ENCODE measurements at regions not wholly inside any gene's neighbourhood (a gene's known extent, or its start where the extent isn't known, plus 50 kb on each side); places are given as distances from the start of the nearest gene placed in this dataset.

DNA sequence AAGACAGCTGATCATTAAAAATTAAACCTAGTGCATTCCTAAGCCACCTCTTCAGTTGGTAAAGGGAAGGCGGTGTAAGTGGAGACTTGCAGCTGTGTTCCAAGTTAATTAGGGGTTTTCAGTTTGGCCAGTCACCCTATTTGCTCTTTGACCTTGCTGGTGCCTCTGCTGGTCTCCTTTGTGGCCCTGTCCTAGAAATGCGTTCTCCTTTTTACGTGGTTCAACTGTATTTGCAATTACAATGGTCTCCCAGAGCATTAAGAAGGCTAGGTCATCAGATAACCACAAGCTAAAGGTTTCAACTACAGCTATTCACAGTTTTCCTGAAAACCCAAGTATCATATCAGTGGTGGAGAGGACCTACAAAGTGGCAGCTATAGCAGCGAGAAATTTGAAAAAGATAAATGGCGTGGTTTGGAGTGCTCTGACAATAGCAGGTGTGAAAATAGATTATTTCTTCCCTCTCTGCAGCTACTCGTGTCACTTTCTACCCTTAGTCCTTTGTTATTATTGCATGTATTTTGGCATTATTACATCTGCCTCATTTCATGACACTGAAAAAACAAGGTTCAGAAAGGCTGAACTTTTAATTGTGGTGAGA is 203.5 kb upstream of the TBC1D5 start:
- no peak overlapping the region for H3K27ac Mint-ChIP-seq
- no peak for DNase-seq (ENCODE audit: low spot score)
- H3K27me3 Mint-ChIP-seq (ENCODE audit: low read depth) = peaks cover 7% of the 10 kb centered on the region
- intact Hi-C loops (cut with micrococcal nuclease) = loop anchor here (2.0 kb wide), 1 partner anchor 19 kb away; no protein-coding TSS in a partner anchor
- peaks cover 7% of the 10 kb centered on the region for H3K36me3 Mint-ChIP-seq (ENCODE audit: low read depth)
- H3K9me3 Mint-ChIP-seq = peaks cover 20% of the 10 kb centered on the region
- H3K4me1 Mint-ChIP-seq (ENCODE audit: low read depth) = peaks cover 12% of the 10 kb centered on the region
- no peak overlapping the region for H3K4me3 Mint-ChIP-seq (ENCODE audit: low read depth)

DNA sequence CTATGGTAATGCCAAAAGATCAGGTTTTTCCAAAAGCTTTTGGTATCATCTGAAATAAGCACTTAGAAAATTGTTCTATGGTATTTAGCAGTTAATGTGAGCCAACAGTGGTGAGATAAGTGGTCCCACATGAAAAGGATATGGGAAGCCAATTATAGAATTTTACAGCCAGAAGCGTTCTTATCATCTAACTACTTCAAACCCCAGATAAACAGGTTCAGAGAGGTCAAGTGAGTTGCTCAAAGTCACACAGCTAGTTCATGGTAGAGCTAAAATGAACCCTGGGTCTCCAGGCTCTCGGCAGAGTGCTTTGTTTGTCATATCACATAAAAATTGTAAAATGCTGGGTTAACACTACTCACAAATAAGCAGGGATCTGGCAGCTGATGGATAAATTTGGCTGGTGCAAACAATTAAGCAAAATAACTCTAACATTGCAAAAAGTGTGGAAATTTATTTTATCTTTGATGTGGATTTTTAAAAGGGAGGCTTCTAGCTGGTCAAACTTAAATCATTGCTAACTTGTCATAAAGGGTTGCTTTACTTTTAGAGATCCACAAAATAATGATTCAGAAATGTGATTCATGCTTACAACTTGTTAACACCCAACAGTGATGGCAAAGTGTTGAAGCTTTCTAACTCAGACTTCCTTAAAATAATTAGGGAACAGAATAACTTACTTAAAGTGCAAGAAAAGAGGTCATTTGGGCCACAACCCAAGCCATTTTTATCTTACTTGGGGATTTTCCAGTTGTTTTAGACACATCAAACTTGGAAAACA is 202.8 kb upstream of the TBC1D5 start:
- intact Hi-C loops (cut with micrococcal nuclease) = loop anchor here (2.0 kb wide), 1 partner anchor 20 kb away; no protein-coding TSS in a partner anchor
- H3K4me1 Mint-ChIP-seq (ENCODE audit: low read depth) = peaks cover 12% of the 10 kb centered on the region
- H3K9me3 Mint-ChIP-seq = peaks cover 14% of the 10 kb centered on the region
- no peak for DNase-seq (ENCODE audit: low spot score)
- peaks cover 7% of the 10 kb centered on the region for H3K36me3 Mint-ChIP-seq (ENCODE audit: low read depth)
- no peak overlapping the region for H3K27ac Mint-ChIP-seq
- H3K4me3 Mint-ChIP-seq (ENCODE audit: low read depth) = no peak overlapping the region
- peaks cover 11% of the 10 kb centered on the region for H3K27me3 Mint-ChIP-seq (ENCODE audit: low read depth)

DNA sequence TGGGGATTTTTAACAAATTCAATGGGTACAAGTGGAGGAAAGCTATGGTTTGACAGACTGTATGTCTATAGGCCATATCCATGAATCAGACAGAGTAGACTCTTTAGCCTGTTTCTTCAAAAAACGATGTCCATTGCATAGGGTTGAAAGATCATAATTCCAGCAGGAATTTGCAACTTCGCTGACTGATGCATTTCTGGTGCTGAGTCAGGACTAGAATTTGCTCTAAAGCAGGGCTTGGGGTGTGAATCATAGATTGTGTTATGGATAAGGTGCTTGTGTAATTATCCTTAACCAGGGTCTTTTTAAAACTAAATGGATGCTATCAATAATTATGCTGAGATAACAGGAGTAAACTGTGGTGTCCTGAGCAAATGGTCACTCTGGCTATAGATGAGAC is 200.4 kb upstream of the TBC1D5 start:
- no peak overlapping the region for H3K4me3 Mint-ChIP-seq (ENCODE audit: low read depth)
- peaks cover 10% of the 10 kb centered on the region for H3K27me3 Mint-ChIP-seq (ENCODE audit: low read depth)
- H3K4me1 Mint-ChIP-seq (ENCODE audit: low read depth) = peaks cover 6% of the 10 kb centered on the region
- no peak overlapping the region for H3K27ac Mint-ChIP-seq
- H3K9me3 Mint-ChIP-seq = no peaks in the 10 kb centered on the region
- DNase-seq (ENCODE audit: low spot score) = no peak
- intact Hi-C loops (cut with micrococcal nuclease) = no loop called here
- no peaks in the 10 kb centered on the region for H3K36me3 Mint-ChIP-seq (ENCODE audit: low read depth)

DNA sequence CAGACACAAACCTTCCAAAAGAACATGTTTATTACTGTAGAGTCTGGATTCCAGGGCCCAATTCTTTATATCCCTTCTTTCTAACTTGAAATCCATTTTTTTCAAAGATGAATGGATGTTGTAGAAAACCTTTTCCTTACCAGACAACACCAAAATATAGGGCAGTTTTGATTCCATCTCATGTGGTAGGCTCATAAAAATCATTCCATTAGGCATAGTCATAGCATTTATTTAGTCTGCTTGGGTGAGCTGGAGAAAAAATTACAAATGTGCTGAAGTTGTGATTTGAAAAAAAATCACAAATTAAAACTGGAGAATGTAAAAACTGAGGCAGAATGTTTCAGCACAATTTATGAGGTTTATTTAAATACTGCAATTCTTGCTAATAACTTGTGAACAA is 199.3 kb upstream of the TBC1D5 start:
- Mint-ChIP-seq H3K4me1 (ENCODE audit: low read depth) (peaks cover 6% of the 10 kb centered on the region), H3K4me3 (ENCODE audit: low read depth) (no peak overlapping the region), H3K36me3 (ENCODE audit: low read depth) (no peaks in the 10 kb centered on the region), H3K9me3 (no peaks in the 10 kb centered on the region), H3K27me3 (ENCODE audit: low read depth) (peaks cover 18% of the 10 kb centered on the region), H3K27ac (no peak overlapping the region)
- no peak for DNase-seq (ENCODE audit: low spot score)
- intact Hi-C loops (cut with micrococcal nuclease) = no loop called here

DNA sequence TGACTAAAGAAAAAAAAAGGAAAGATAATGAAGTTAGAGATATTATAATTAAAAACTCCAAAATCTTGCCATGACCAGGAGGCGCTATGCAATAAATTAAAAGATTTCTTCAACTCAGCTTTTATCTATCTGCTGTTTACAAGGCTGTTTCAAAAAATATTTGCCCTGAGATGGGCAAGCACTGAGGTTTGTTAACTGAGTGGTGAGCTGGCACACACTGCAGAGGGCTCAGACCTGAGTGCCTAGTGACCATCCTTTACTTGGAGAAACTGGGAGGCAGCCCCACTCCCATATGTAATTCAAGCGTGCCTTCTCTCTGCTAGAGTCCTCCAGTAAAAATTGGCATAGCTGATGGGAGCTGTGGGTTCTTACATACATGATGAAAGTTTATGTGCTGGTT is 198.7 kb upstream of the TBC1D5 start:
- intact Hi-C loops (cut with micrococcal nuclease) = no loop called here
- Mint-ChIP-seq H3K27ac (no peak overlapping the region), H3K4me1 (ENCODE audit: low read depth) (peaks cover 6% of the 10 kb centered on the region), H3K27me3 (ENCODE audit: low read depth) (peaks cover 19% of the 10 kb centered on the region), H3K4me3 (ENCODE audit: low read depth) (no peak overlapping the region), H3K36me3 (ENCODE audit: low read depth) (no peaks in the 10 kb centered on the region), H3K9me3 (no peaks in the 10 kb centered on the region)
- DNase-seq (ENCODE audit: low spot score) = no peak

DNA sequence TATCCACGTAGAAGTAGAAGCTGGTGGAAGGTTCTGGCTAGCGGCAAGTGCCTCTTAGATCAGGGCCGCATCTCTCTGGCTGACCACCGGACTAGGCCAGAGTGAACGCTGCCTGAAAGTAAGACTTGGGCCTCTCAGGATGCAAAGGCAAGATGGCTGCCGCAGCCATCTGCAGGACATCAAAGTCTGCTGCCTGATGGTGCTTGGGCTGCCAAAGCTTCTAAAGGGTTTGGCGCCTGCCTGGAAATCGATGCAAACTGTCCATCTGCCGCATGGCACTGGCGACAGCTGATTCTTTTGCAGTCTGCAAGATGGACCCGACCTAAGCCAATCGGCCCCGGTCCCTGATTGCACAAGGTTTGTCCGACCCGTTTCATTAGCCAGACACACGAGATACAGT is 196.7 kb upstream of the TBC1D5 start:
- Mint-ChIP-seq H3K9me3 (no peaks in the 10 kb centered on the region), H3K4me1 (ENCODE audit: low read depth) (no peaks in the 10 kb centered on the region), H3K4me3 (ENCODE audit: low read depth) (no peak overlapping the region), H3K27ac (no peak overlapping the region), H3K27me3 (ENCODE audit: low read depth) (peaks cover 26% of the 10 kb centered on the region), H3K36me3 (ENCODE audit: low read depth) (no peaks in the 10 kb centered on the region)
- intact Hi-C loops (cut with micrococcal nuclease) = no loop called here
- DNase-seq (ENCODE audit: low spot score) = no peak

DNA sequence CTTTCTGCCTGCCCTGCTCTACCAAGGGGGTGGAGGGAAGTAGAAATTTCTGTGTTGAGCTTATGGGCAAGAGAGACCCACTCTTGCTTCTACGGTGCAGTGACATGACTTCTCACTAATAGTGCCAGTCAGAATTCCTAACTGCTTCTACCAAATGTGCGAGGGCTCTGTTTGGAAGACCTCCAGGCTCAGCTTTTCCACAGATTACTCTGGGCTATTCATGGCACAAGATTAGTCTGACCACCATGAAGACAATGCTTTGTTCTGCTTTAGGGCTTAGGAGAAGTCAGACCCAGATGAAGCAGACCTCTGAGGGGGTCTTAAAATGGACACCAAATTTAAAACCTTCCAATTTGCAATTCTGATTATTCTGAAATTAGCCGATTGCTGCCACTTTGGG is 195.9 kb upstream of the TBC1D5 start:
- no peak overlapping the region for H3K4me3 Mint-ChIP-seq (ENCODE audit: low read depth)
- H3K4me1 Mint-ChIP-seq (ENCODE audit: low read depth) = no peaks in the 10 kb centered on the region
- no peaks in the 10 kb centered on the region for H3K36me3 Mint-ChIP-seq (ENCODE audit: low read depth)
- no peak overlapping the region for H3K27ac Mint-ChIP-seq
- no peak for DNase-seq (ENCODE audit: low spot score)
- H3K9me3 Mint-ChIP-seq = no peaks in the 10 kb centered on the region
- intact Hi-C loops (cut with micrococcal nuclease) = no loop called here
- peaks cover 25% of the 10 kb centered on the region for H3K27me3 Mint-ChIP-seq (ENCODE audit: low read depth)

DNA sequence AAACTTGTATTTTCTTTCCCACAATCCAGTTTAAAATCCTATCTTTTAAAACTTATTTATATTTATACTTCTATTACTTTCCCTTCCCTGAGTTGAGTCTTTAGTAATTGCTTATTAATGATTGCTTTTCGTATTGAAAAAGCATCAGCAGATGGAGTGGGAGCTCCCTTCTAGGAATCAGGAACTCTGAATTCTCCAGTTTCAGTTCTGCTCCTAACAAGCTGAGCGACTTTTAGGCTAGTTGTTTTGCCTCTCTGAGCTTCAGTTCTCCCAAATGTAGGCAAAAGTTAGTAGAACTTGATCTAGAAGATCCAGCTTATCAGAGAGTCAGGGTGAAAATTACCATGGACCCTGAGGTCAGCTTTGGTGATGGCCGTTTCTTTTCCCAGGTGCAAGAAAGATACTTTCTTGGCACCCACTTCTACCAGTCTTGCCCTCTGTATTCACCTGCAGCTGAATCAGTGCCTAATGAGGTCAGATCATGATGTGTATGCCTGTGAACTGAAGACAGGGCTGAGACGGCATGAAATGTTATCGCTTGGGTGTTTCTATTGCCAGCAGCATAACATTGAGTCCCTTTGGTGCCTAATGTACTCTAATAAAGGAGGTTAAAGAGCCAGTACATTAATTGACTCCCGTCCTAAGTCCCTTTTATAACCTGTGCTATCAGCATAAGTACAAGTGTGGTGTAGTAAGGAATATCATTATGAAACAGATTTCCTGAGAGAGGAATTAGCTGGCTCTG is 194.5 kb upstream of the TBC1D5 start:
- peaks cover 2% of the 10 kb centered on the region for H3K9me3 Mint-ChIP-seq
- no peak overlapping the region for H3K27ac Mint-ChIP-seq
- H3K4me3 Mint-ChIP-seq (ENCODE audit: low read depth) = no peak overlapping the region
- peaks cover 25% of the 10 kb centered on the region for H3K27me3 Mint-ChIP-seq (ENCODE audit: low read depth)
- H3K36me3 Mint-ChIP-seq (ENCODE audit: low read depth) = no peaks in the 10 kb centered on the region
- intact Hi-C loops (cut with micrococcal nuclease) = no loop called here
- H3K4me1 Mint-ChIP-seq (ENCODE audit: low read depth) = no peaks in the 10 kb centered on the region
- no peak for DNase-seq (ENCODE audit: low spot score)

DNA sequence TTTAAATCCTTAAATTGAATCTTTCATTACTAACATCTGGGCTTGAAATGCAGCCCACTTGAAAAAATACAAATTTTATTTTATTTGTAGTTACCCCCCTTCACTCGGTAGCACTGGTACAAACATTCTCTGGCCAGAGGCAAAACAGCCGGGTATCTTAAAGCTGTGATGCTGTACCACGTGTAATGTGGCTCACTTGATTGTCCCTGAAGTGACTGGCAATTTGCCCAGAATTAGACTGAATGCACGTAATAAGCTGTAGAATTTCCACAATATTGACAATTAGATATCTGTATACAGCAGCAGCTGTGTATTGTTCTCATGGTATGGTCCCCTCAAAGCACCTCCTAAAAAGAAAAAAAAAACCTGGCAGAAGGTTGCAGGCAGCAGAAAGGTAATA is 192.8 kb upstream of the TBC1D5 start:
- peaks cover 5% of the 10 kb centered on the region for H3K9me3 Mint-ChIP-seq
- DNase-seq (ENCODE audit: low spot score) = no peak
- H3K36me3 Mint-ChIP-seq (ENCODE audit: low read depth) = no peaks in the 10 kb centered on the region
- intact Hi-C loops (cut with micrococcal nuclease) = no loop called here
- peaks cover 19% of the 10 kb centered on the region for H3K27me3 Mint-ChIP-seq (ENCODE audit: low read depth)
- H3K4me3 Mint-ChIP-seq (ENCODE audit: low read depth) = no peak overlapping the region
- no peak overlapping the region for H3K27ac Mint-ChIP-seq
- H3K4me1 Mint-ChIP-seq (ENCODE audit: low read depth) = no peaks in the 10 kb centered on the region

DNA sequence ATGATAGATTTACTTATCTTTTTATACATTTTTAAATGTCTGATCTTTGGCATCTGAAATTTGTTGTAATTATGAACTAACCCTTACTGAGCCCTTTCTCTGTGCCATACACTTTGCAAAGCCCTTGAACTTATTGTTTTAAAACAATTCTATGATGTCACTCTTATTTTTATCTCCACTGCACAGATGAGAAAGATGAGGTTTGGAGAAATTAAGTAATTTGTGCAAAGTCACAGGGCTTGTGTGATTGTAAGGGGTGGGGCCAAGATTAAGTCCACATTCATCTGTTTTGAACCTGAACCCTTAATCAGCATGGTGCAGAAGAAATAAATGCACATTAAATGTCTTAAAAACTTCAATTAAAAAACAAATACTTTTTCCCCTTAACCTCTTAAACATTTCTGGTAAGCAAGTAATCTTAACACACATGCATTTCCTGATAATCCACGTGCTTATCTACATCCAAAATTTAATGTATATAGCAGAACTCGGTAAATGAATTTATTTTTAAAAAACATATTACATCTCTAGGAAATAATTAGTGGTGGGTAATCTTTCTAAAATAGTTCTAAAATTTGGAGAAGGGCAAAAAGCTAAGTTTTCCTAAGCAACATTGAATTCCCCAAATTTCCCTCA is 189.8 kb upstream of the TBC1D5 start:
- no peak overlapping the region for H3K4me3 Mint-ChIP-seq (ENCODE audit: low read depth)

DNA sequence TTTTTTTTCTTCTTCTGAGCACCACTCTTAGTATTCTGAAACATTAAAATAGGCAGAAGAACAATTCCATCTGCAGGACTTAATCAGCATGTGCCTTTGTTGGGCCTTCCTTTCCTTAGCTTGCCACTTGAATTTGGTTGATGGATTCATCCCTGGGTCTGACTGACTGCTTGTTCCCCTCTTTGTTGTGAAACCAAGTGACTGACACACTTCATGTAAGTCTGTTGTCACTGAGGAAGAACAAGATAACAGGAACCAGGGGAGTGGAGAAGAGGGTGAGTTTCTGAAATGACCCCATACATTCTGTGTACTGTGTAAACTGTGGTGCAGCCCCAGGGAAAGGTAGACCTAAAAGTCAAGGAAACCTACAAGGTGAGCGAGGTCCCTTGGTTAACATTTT is 188.7 kb upstream of the TBC1D5 start:
- intact Hi-C loops (cut with micrococcal nuclease) = no loop called here
- Mint-ChIP-seq H3K9me3 (peaks cover 5% of the 10 kb centered on the region), H3K27me3 (ENCODE audit: low read depth) (peaks cover 20% of the 10 kb centered on the region), H3K4me3 (ENCODE audit: low read depth) (no peak overlapping the region), H3K36me3 (ENCODE audit: low read depth) (no peaks in the 10 kb centered on the region), H3K4me1 (ENCODE audit: low read depth) (no peaks in the 10 kb centered on the region), H3K27ac (no peak overlapping the region)
- DNase-seq (ENCODE audit: low spot score) = no peak

More for the DNA sequence above, 189.8 kb upstream of the TBC1D5 start:
- H3K36me3 Mint-ChIP-seq (ENCODE audit: low read depth) = no peaks in the 10 kb centered on the region
- H3K27ac Mint-ChIP-seq = no peak overlapping the region
- intact Hi-C loops (cut with micrococcal nuclease) = no loop called here
- peaks cover 26% of the 10 kb centered on the region for H3K27me3 Mint-ChIP-seq (ENCODE audit: low read depth)
- peaks cover 5% of the 10 kb centered on the region for H3K9me3 Mint-ChIP-seq
- DNase-seq (ENCODE audit: low spot score) = no peak
- H3K4me1 Mint-ChIP-seq (ENCODE audit: low read depth) = no peaks in the 10 kb centered on the region

DNA sequence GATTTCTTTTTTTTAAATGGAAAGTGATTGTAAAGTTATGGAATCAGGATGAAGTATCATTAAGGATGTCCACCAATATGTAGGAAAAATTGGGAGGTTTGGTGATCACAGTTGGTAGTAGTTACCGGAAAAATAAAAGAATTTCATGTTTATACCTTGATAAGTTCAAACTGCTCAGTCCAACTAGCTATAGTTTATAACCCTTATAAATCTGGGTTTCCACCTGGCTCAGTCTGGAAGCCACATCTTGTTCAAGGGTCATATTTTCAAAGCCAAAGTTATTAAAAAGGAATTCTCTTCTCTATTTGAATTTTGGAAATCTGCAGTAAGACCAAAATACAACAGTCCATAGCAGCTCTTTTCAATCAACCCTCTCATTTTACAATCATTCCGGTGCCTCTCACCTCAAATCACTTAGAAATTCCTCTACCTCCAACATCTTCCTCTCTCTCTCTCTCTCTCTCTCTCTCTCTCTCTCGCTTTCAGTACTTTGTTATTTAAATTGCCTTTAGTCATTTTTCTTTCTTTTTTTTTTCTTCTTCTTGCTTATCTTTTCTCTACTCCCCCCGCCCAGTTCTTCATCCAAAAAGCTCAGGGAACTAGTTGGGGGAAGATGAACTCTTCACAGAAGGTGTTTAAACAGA is 186.2 kb upstream of the TBC1D5 start:
- Mint-ChIP-seq H3K4me1 (ENCODE audit: low read depth) (no peaks in the 10 kb centered on the region), H3K27ac (no peak overlapping the region), H3K27me3 (ENCODE audit: low read depth) (peaks cover 14% of the 10 kb centered on the region), H3K36me3 (ENCODE audit: low read depth) (no peaks in the 10 kb centered on the region), H3K9me3 (peaks cover 5% of the 10 kb centered on the region), H3K4me3 (ENCODE audit: low read depth) (no peak overlapping the region)
- no peak for DNase-seq (ENCODE audit: low spot score)
- intact Hi-C loops (cut with micrococcal nuclease) = no loop called here
